ENCODE measurements at regions not wholly inside any gene's neighbourhood (a gene's known extent, or its start where the extent isn't known, plus 50 kb on each side); places are given as distances from the start of the nearest gene placed in this dataset.

DNA sequence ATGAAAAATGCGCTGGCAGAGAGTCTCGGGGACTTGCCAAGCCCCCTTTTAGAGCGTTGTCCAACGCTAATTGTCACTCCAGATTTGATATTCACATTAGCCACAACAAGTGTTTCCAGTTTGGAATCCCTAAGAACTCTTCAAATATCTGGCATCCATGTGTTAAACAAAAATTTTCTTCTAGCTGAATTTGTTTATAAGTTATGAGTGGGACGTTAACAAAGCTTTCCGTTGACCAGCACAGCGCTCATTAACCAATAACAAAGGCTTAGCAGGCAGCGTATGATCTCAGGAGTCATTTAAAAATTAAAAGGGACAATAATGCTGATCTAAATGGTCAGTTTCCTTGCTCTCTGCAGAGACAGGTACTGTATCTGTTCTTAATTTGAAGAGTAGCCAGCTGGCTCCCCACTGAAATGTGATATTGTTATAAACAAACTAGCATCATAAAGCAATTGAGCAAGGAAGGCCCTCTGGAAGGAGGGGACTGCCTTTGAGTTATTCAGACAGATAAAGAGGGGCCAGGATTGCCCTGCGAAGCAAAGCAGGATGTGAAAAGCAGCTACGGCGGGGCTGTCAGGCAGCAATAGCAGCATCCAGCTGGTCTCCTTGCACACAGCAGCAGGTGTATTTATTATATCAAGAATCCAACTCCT lies 337.2 kb upstream of the SALL3 start:
- no peak for DNase-seq

DNA sequence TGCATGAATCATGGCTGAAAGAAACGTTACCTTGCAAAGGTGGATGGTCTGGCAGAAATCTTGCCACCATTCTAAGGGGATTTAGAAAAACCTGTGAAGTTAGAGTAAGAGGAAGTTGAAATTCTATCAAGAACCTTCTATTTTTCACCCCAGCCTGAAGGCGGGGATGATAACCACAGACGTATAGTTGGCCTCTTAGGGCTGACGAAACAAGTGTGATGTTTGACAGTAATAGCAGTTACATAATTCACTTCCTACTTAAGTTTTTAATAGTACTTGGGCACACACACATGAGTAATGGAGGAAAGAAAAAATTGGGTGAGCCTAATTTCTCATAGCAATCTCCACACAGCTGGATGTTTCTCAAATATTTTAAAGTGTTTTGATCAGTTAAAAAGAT lies 336.6 kb upstream of the SALL3 start:
- peak in 1 of 4 experiments; percentile 4 for DNase-seq

DNA sequence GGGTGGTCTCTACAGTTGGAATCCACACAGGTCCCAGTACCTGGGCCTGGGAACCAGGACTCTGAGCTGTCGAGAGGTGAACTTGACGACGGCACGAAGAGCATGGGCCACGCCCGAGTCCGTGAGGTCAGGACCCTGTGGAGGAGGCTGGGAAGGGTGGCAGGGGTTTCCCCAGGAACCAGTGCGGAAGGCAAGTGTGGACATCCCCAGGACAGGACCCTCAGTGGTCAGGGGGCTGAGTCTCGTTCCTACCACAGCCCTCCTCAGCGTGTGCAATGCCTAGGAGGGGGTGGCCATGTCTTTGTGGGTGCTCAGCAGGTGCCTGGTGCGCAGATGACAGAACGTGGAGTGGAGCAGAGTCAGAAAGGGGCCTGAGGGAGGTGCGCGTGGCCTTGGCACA lies 335.6 kb upstream of the SALL3 start:
- DNase-seq, result no peak

DNA sequence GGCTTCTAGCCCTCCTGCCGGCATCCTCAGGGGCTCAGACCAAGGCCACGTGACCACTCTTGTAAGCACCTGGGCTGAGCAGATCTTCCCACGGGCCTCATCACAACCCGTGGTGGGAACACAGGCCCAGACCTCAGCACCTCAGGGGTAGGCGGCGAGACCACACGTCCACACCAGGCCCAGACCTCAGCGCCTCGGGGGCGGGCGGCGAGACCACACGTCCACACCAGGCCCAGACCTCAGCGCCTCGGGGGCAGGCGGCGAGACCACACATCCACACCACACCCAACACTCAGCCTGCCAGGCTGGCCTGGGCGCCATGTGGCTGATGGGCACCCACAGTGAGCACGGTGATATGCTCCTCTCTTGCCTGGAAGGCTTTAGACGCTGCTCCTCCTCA lies 334.4 kb upstream of the SALL3 start:
- no peak for DNase-seq

DNA sequence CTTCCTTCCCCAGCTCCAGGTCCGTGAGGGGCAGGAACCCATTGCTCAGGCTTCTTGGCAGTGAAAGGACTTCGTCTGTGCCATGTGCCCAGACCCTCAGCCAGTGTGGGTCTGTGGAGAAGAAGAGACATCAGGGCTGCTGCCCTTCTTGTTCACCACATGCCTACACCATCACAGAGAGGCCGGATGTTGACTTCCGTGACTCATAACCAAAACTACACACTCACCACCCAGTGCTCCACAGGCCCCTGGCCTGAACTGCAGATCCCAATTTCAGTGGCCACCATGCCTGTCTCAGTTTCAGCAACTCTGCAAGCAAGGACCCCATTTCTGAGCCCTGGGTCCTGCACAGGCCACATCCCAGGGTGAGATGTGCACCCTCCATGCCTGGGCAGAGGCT lies 332.6 kb upstream of the SALL3 start:
- DNase-seq, result no peak

DNA sequence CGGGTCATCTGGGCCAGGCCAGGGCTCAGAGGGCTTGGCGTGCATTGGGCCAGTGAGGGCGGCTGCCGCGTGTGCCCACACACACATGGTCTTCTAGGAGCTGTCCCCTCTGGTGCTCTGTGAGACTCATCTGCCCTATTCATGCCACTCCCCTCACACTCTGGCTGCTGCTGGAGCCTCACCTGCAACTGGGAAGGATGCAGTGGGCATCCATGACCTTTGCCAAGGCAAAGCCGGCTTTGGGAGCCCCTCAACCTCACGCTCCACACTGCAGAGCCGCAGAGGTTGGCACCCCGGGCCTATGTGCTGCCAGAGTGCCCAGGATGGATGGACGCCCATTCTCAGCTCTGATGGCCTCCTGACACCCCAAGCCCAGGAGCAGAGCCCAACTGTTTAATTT lies 330.2 kb upstream of the SALL3 start:
- no peak for DNase-seq

DNA sequence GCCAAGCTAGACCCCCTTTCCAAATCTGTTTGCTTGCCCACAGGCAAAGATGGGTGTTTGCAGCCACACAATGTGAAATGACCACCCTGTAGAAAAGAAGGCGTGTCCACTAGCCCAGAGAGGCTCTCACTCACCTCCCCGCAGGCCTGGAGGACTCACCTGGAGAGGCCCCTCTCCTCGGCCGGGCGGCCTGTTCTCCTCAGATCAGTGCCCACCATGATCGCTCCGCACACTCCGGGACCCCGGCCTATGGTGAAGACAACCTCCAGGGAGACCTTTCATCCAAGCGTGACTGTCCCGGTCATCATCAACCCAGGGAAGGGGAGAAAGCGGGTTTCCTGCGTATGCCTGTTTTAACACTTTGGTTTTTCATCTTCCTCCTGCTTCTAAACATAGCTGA lies 328.7 kb upstream of the SALL3 start:
- no peak for DNase-seq

DNA sequence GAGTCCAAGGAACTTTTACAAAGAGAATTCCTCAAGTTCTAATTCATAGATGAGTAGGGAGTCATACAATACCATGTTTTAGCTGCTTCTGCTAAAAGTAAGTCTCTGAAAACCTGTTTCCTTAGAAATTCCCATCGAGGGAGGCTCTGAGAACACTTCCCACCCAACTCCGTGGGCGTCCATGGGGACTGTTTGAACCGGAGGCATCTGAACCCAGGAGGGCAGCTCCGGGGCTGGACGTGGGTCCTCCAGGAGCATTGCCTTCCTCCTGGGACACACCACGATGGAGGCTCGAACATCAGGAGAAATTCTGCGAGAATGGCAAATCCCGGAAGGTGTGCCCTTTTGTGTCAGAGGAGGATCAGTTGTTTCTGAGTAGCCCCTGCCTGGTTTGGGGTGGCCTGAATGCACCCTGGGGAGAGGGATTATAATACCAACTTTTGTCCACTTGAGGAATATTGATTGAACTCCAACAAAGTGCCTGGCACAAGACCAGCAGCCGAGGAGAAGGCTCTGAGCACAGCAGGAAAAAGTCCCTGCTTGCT lies 327.5 kb upstream of the SALL3 start:
- no peak for DNase-seq

DNA sequence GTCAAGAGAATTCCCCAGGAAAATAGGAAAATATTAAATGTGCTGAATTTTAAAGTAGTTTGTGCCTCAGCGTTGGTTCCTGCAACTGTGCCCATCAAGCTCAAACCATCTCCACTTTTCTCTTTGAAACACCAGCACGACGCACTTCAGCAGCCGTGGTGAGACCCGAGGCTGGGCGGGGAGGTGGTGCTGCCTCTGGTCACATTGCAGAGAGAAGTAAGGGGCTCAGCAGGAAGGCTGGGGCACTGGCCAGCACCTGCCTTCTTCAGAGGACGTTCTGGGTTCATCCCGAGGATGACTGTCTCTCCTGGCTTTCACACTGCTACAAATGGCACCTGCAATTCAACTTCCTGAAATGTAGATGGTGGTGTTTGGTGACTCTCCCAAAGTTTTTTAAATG lies 323.7 kb upstream of the SALL3 start:
- DNase-seq, result no peak

DNA sequence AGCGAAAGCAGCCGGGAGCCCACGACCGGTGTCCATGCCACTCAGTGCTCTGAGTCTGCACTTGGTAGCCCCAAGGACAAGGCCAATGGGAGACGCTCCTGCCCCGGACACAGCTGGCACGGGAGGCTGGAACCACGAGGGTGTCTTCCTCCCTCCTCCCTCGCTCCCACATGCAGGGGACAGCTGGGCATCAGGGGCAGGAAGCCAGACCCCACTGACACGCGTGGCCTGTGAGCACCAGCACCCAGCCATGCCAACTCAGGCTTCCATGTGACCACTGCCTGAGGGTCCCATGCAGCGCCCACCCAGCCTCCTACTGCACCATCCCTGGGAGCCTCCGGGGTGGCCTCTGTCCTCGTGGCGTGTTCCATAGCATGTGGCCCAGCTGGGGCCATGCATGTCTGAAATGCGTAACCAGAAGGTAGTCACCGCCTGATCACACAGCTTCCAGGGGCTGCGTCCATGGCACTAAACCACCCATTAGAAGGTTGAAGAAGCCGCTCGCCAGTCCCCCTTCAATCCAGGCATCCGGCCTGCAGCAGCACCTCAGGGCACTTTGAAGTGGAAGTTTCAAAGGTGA lies 323.2 kb upstream of the SALL3 start:
- DNase-seq, result no peak

DNA sequence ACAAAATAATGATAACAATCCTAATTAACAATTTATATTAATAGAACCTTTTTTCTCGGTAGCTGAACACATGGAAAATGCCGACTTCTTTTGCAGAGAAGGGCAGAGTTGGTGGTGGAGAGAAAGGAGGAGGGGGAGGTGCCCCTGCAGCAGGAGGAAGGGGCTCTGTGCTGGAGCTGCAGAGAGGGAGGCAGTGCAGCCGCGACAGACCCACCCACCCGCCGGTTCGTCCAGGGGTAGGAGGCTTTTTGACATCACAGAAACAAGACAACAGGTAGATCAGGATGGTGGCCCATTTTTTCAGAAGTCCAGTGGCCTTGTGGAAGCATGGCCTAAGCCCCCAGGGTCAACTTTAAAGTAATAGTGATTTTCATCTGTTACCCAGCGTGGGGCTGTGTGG lies 321.1 kb upstream of the SALL3 start:
- no peak for DNase-seq

DNA sequence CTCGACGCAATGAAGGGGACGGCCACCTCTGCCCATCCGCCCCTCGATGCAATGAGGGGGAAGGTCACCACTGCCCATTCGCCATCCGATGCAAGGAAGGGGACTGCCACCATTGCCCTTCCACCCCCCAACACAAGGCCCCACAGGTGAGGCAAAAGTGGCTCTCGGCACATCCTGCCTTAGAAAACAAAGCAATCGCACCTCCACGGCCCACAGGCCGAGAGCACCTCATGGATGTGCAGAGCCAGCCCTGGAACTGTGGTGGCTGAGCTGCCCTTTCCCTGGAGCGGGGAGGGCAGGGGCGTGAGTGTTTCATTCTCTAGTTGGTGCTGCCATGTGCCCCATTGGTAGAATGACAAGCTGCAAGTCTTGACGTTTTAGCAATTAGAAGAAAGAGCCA lies 320.6 kb upstream of the SALL3 start:
- no peak for DNase-seq

DNA sequence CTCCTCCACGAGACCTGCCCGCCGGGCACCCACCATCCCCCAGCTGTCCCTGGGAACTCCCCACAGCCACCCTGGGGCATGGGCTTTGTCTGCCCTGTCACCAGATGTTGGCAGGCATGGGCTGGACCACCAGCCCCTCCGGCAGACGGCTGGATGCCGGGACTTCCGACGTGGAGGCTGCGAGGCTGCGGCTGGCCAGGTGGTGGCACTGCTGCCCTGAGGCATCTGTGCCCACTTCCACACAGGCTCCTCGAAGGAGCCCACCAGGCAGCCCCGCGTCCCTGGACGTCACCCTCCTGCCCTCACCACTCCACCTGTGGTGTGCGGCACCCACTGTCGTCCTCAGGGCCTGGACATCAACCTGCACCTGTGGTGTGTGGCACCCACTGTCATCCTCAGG lies 319.9 kb upstream of the SALL3 start:
- DNase-seq, result no peak

DNA sequence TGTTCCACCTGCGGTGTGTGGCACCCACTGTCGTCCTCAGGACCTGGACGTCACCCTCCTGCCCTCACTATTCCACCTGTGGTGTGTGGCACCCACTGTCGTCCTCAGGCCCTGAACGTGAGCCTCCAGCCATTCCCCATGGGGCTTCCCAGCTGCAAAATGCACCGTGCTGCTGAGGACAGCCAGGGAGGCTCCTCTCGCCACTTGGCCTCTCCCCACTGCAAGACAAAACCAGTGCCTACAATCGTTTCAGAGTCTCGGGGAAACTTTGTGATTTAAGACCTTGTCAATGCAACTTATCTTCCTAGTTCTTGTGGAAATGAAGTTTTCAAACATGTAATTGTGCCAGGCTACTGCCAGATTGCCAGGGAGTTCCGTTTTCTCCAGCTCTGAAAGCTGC lies 319.3 kb upstream of the SALL3 start:
- DNase-seq, result no peak

DNA sequence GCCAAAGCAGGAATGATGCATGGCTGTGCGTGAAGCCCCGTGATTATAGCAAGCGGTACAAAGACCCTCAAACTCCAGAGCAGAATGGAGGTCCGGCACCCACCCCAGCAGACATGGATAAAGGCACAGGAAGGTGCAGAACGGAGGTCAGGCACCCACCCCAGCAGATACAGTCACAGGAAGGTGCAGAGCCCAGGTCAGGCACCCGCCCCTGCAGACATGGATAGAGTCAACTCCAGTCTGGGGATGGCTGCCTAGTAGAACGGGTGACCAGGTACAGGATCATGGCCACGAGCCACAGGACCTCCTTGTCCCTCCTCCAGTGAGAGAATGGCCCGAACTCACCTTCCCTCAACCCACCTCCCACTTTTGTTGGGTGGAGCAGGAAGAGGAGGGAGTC lies 318.3 kb upstream of the SALL3 start:
- DNase-seq, result no peak

DNA sequence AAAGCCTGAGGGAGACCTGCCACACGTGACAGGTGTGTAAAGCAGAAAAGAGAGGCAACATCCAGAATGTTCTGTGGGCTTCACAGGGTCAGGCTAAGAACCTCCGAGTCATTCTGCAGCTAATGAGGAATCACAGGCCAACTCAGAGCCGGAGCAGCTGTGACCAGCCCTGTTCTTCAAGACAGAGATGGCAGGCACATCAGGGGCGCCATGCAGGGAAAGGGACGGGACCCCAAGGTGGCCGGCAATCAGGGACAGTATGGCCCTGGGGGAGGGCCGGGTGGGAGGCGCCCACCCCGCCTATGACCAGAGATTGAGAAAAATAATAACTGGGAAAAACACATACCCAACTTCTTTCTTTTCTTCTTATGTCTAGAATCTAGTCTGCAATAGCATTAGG lies 316.7 kb upstream of the SALL3 start:
- no peak for DNase-seq

DNA sequence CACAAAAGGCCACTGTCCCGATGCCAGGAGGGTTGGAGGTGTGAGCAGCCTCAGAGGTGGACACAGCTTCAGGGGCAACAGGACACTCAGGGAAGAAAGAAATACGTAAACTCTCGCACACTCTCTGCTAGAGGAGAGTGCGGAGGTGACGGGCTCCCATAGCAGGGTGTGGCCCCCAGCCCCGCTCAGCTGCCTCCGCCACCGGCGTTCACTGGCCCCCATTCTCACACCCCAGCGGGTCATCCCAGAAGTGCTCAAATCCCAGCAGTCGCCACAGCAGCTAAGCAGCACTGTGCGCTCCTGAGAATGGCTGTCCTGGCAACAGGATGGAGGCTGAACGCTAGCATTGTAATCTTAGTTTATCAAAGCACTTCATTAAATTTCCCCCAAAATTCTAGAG lies 315.6 kb upstream of the SALL3 start:
- no peak for DNase-seq

DNA sequence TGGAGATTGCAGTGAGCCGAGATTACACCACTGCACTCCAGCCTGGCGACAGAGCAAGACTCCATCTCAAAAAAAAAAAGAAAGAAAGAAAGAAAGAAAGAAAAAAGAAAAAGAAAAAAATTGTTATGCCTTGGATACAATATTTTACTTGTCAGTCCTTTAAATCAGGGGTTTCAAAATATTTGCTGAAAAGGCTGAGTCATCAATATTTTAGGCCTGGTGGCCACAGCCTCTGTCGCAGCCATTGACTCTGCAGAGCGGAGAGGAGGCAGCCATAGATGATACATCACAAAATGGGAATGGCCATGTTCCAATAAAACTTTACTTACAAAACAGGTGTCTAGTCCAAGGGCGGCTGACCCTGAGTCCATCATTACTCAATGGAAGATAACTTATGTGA lies 314.8 kb upstream of the SALL3 start:
- DNase-seq, result no peak

DNA sequence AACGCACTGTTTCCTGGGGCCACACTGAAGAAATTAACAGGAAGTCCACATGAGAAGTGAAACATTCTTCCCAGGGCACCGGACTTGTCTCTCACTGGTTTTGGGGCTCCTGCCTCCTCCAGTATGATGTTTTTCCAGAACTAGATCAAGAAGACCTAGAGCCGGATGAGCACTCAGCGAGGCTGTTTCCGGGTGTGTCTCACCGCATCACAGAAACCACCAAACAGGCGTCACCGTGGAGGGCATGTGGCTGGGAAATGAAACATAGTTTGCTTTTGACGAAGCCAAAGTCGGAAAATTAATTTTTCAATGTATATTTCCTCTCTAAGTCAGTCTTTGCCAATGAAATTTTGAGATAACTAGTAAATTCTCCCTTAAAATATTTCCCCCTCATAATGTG lies 314.0 kb upstream of the SALL3 start:
- DNase-seq, result no peak

DNA sequence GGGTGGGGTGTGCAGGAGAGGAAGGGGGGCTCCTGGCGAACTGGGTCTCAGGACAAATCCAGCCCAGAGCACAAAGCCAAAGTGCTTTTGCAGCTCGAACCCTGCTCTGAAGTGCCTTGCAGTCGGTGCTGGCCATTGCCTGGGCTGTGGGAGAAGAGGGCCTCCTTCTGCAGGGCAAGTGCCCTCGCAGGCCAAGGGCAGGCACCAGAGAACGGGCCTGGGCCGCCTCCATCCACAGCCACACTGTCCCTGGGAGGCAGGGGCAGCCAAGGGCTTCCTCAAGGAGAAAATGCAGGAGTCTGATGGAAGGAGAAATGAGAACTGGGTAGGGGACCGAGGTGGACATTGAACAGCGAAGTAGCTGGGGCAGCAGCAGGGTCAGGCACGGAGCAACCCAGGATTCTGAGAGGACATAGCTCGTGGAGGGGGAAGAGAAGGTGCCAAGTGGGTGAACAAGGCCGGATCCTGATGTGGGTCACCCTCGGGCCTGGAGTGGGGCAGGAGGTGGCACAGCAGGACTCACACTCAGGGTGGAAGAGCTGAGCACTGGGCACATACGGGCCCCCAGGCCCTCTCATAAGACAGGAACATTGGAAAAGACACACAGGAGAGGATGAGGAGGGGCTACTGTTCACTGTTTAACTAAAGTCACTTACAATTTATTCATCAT lies 312.8 kb upstream of the SALL3 start:
- DNase-seq, result no peak

DNA sequence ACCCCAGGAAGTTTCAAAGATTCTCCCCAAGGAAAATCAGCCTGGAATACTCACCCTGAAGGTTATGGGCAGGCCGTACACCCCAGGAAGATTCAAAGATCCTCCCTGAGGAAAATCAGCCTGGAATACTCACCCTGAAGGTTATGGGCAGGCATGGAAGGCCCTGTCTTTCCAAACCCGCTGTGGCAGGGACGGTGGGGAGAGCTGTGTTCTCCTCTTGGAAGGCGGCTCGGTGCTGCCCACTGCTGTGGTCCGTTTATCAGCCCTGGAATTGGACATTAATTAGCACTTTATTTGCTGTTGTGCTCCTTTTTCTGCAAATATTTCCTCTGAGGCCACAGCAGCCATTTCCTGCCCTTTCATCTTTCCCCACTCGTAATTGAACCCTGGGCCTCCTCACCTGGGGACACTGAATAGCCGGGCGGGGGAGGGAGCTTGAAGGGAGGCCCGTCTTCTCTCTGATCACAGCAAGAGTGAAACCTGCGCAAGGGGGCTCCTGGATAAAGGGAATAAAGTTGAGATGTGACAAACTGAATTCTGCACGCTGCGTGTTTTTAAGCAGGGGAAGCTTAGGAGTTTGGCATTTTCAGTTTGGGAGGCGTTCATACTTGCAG lies 308.7 kb upstream of the SALL3 start:
- no peak for DNase-seq

DNA sequence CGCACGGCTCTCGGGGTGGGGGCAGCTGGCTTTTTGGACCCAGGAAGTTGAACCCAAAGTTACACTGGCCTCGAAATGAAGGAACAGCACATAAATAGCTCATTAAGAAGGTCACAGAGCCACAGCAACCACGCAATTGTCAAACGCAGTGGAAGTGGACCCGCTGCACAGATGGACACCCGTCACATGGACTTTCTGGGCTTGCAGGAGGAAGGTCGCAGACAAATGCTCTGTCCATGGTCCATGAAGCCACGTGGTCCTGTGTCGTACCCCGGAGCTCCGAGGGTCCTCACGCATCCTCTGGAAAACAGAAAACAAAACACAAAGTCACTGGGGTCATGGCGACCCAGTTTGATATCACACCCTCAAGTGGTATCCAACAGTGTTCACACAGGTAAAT lies 308.1 kb upstream of the SALL3 start:
- no peak for DNase-seq

DNA sequence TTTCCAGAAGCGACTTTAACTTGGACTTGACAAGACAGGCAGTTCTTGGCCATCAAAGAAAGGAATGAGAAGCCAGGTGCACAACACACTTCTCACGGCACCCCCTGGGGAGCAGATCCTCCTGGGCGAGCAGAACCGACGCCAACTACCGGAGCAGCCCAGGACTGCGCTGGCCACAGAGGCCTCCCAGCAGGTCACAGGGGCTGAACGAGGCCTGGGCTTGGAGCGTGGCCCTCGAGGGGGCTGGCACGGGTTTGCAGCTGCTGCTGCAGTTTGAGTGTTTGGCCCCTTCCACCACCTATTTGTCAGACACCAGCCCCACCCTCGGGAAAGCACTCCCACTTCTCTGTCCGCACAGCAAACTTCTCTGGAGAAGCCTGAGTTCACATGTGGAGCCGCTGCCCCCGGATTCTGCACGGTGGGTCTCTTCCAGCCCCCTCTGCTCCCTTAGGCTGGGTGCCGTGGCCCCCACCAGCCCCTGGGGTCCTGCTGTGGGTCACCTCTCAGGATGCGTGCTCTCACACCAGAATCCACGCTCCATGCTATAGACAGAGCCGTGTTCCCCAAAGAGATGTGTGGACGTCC lies 306.7 kb upstream of the SALL3 start:
- DNase-seq, result no peak
